ENCODE measurements at regions not wholly inside any gene's neighbourhood (a gene's known extent, or its start where the extent isn't known, plus 50 kb on each side); places are given as distances from the start of the nearest gene placed in this dataset.

DNA sequence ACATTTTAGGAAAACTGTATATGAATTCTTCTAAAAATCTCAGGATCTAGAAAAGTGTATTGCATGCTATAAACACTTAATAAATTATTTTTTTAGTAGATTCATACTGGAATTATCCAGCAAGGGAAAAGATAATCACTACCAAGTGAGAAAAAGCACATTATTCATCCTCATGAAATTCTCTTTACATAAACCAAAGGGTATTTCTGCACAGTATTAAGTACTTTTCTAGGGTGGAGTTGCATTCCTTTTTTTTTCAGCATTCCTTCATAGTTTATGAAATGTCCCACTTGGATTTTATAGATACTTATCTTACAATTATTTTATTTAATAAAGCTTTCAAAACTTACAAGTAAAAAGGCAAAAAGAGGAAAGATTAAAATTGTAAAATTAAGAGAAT is 403.3 kb downstream of the HGF start:
- TF ChIP-seq POLR2A (IDR thresholded peaks at IDR 0.05), result no peak
- TF ChIP-seq, protein P1, sequence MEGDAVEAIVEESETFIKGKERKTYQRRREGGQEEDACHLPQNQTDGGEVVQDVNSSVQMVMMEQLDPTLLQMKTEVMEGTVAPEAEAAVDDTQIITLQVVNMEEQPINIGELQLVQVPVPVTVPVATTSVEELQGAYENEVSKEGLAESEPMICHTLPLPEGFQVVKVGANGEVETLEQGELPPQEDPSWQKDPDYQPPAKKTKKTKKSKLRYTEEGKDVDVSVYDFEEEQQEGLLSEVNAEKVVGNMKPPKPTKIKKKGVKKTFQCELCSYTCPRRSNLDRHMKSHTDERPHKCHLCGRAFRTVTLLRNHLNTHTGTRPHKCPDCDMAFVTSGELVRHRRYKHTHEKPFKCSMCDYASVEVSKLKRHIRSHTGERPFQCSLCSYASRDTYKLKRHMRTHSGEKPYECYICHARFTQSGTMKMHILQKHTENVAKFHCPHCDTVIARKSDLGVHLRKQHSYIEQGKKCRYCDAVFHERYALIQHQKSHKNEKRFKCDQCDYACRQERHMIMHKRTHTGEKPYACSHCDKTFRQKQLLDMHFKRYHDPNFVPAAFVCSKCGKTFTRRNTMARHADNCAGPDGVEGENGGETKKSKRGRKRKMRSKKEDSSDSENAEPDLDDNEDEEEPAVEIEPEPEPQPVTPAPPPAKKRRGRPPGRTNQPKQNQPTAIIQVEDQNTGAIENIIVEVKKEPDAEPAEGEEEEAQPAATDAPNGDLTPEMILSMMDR (IDR thresholded peaks at IDR 0.05), result no peak
